ENCODE measurements at regions not wholly inside any gene's neighbourhood (a gene's known extent, or its start where the extent isn't known, plus 50 kb on each side); places are given as distances from the start of the nearest gene placed in this dataset.

- no peak for DNase-seq
Measured at GRCh38 chr17:73990290-73990689, 213.2 kb upstream of the RPL38 start.

- no peak for DNase-seq
Measured at GRCh38 chr17:73991260-73991659, 212.2 kb upstream of the RPL38 start.

- DNase-seq, result no peak
Measured at GRCh38 chr17:73994946-73995345, 208.5 kb upstream of the RPL38 start.

- DNase-seq, result no peak
Measured at GRCh38 chr17:73997059-73997458, 206.4 kb upstream of the RPL38 start.

GRCh38 chr17:73998249-73998648 lies 205.2 kb upstream of the RPL38 start:
- no peak for DNase-seq

GRCh38 chr17:73998653-73999645 lies 204.5 kb upstream of the RPL38 start:
- peak; percentile 13 to 33 for DNase-seq

- DNase-seq, result no peak
Measured at GRCh38 chr17:74001145-74001544, 202.3 kb upstream of the RPL38 start.

- no peak for DNase-seq
Measured at GRCh38 chr17:74002241-74002640, 201.2 kb upstream of the RPL38 start.

- no peak for DNase-seq
Measured at GRCh38 chr17:74004056-74004455, 199.4 kb upstream of the RPL38 start.

GRCh38 chr17:74005790-74006189 lies 197.7 kb upstream of the RPL38 start:
- no peak for DNase-seq

GRCh38 chr17:74006371-74006770 lies 197.1 kb upstream of the RPL38 start:
- DNase-seq, result no peak

GRCh38 chr17:74008196-74008595 lies 195.3 kb upstream of the RPL38 start:
- DNase-seq, result peak; percentile 9 to 43

- DNase-seq, result no peak
Measured at GRCh38 chr17:74009056-74009625, 194.3 kb upstream of the RPL38 start.

GRCh38 chr17:74010903-74011302 lies 192.6 kb upstream of the RPL38 start:
- DNase-seq, result no peak

- DNase-seq, result no peak
Measured at GRCh38 chr17:74011966-74012365, 191.5 kb upstream of the RPL38 start.

GRCh38 chr17:74012465-74012864 lies 191.0 kb upstream of the RPL38 start:
- DNase-seq, result peak in 1 of 2 experiments; percentile 5

- DNase-seq, result no peak
Measured at GRCh38 chr17:74015316-74015715, 188.2 kb upstream of the RPL38 start.

GRCh38 chr17:74015990-74016389 lies 187.5 kb upstream of the RPL38 start:
- no peak for DNase-seq

- no peak for DNase-seq
Measured at GRCh38 chr17:74016461-74016860, 187.0 kb upstream of the RPL38 start.

- DNase-seq, result no peak
Measured at GRCh38 chr17:74017466-74017865, 186.0 kb upstream of the RPL38 start.

GRCh38 chr17:74018115-74018514 lies 185.4 kb upstream of the RPL38 start:
- no peak for DNase-seq

- DNase-seq, result no peak
Measured at GRCh38 chr17:74019271-74019670, 184.2 kb upstream of the RPL38 start.

GRCh38 chr17:74019860-74020259 lies 183.6 kb upstream of the RPL38 start:
- DNase-seq, result no peak

- DNase-seq, result no peak
Measured at GRCh38 chr17:74020522-74020921, 183.0 kb upstream of the RPL38 start.

Data from AML-193 (cell line).